ENCODE measurements at regions not wholly inside any gene's neighbourhood (a gene's known extent, or its start where the extent isn't known, plus 50 kb on each side); places are given as distances from the start of the nearest gene placed in this dataset.
"Not testable (repeated sequence)": the region's sequence is repeated elsewhere in the genome, so short reads cannot be mapped to it uniquely, and the experiment has no call there.

DNA sequence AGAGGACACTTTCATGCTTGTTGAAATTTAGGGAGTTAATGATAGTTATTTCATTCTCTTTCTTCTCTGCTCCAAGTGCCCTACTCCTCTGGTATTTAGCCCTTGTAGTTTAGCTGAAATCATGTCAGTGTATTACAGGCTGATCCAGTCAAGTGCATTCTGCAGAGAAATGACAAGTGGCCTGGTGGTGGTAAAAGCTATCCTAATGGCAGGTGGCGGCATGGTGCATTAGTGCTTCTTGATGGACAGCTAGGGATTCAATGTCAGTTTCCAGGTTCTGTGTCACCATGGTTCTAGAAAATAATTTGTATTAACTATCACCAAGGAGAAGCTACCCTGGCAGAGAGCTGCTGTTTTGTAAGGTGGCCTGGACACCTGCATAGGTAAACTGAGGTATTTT lies 90.0 kb upstream of the BNIP2 start:
- TF ChIP-seq, protein P1, sequence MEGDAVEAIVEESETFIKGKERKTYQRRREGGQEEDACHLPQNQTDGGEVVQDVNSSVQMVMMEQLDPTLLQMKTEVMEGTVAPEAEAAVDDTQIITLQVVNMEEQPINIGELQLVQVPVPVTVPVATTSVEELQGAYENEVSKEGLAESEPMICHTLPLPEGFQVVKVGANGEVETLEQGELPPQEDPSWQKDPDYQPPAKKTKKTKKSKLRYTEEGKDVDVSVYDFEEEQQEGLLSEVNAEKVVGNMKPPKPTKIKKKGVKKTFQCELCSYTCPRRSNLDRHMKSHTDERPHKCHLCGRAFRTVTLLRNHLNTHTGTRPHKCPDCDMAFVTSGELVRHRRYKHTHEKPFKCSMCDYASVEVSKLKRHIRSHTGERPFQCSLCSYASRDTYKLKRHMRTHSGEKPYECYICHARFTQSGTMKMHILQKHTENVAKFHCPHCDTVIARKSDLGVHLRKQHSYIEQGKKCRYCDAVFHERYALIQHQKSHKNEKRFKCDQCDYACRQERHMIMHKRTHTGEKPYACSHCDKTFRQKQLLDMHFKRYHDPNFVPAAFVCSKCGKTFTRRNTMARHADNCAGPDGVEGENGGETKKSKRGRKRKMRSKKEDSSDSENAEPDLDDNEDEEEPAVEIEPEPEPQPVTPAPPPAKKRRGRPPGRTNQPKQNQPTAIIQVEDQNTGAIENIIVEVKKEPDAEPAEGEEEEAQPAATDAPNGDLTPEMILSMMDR (IDR thresholded peaks at IDR 0.05; ENCODE audit: borderline replicate concordance): no peak
- no peaks in the 10 kb centered on the region for H3K4me1 ChIP-seq
- no peaks in the 10 kb centered on the region for H3K36me3 ChIP-seq
- no peak overlapping the region for H3K4me3 ChIP-seq
- peaks cover 12% of the 10 kb centered on the region for H3K27me3 ChIP-seq (ENCODE audit: low read depth)
- intact Hi-C loops (cut with micrococcal nuclease): no loop called here
- no peak for DNase-seq
- no peak overlapping the region for H3K27ac ChIP-seq (replicated peaks)
- no peaks in the 10 kb centered on the region for H3K9me3 ChIP-seq (replicated peaks)

DNA sequence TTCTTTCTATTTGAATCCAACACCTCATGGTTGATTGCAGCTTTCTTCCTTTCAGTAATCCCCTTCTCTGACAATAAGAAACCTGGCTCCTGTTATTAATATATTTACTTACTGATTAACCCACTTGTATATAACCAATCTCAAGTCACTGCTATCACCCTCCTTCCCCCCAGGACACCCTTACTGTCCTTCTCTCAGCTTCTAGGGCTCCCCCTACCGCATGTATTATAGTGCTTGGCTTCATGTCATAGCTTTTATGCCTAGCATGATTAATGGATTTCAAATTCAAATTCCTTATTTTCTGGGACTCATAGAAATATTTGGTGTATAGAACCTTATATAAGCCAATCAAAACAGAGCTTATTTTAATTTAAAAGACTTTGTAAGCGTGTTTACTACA lies 75.7 kb upstream of the BNIP2 start:
- no peak overlapping the region for H3K27ac ChIP-seq (replicated peaks)
- no peak for DNase-seq
- peaks cover 72% of the 10 kb centered on the region for H3K27me3 ChIP-seq (ENCODE audit: low read depth)
- intact Hi-C loops (cut with micrococcal nuclease): no loop called here
- no peak overlapping the region for H3K4me3 ChIP-seq
- no peaks in the 10 kb centered on the region for H3K4me1 ChIP-seq
- H3K36me3 ChIP-seq: no peaks in the 10 kb centered on the region
- TF ChIP-seq, protein P1 (IDR thresholded peaks at IDR 0.05; ENCODE audit: borderline replicate concordance): no peak
- H3K9me3 ChIP-seq (replicated peaks): no peaks in the 10 kb centered on the region

DNA sequence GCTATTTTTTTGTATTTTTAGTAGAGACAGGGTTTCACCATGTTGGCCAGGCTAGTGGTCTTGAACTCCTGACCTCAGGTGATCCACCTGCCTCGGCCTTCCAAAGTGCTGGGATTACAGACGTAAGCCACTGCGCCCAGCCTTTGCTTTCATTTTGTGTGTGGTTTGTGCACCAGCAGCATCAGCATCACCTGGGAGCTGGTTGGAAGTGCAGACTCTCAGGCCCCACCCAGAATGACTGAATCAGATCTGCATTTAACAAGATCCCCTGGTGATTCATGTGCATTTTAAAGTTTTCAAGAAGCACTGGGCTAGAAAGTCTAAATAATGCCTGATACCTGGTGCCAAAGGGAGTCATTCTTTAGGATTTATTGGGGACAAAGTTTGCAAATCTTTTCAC lies 73.4 kb upstream of the BNIP2 start:
- Histone ChIP-seq H3K4me1 (no peaks in the 10 kb centered on the region), H3K4me3 (no peak overlapping the region), H3K27me3 (ENCODE audit: low read depth) (peaks cover 81% of the 10 kb centered on the region), H3K36me3 (no peaks in the 10 kb centered on the region), H3K27ac (replicated peaks) (no peak overlapping the region), H3K9me3 (replicated peaks) (no peaks in the 10 kb centered on the region)
- intact Hi-C loops (cut with micrococcal nuclease): no loop called here
- DNase-seq: no peak
- TF ChIP-seq, protein P1 (IDR thresholded peaks at IDR 0.05; ENCODE audit: borderline replicate concordance): no peak

DNA sequence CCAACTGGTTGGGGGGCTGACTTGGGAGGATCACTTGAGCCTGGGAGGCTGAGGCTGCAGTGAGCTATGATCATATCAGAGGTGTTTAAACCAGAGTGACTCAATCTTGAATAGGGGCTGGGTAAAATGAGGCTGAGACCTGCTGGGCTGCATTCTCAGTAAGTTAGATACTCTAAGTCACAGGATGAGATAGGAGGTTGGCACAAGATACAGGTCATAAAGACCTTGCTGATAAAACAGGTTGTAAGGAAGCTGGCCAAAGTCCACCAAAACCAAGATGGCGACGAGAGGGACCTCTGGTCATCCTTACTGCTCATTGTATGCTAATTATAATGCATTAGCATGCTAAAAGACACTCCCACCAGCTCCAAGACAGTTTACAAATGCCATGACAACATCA lies 71.1 kb upstream of the BNIP2 start:
- H3K27me3 ChIP-seq (ENCODE audit: low read depth): peaks cover 76% of the 10 kb centered on the region
- DNase-seq; H3K4me3 ChIP-seq; H3K9me3 ChIP-seq (replicated peaks); intact Hi-C loops (cut with micrococcal nuclease); H3K36me3 ChIP-seq; H3K27ac ChIP-seq (replicated peaks); H3K4me1 ChIP-seq: not testable (repeated sequence)

DNA sequence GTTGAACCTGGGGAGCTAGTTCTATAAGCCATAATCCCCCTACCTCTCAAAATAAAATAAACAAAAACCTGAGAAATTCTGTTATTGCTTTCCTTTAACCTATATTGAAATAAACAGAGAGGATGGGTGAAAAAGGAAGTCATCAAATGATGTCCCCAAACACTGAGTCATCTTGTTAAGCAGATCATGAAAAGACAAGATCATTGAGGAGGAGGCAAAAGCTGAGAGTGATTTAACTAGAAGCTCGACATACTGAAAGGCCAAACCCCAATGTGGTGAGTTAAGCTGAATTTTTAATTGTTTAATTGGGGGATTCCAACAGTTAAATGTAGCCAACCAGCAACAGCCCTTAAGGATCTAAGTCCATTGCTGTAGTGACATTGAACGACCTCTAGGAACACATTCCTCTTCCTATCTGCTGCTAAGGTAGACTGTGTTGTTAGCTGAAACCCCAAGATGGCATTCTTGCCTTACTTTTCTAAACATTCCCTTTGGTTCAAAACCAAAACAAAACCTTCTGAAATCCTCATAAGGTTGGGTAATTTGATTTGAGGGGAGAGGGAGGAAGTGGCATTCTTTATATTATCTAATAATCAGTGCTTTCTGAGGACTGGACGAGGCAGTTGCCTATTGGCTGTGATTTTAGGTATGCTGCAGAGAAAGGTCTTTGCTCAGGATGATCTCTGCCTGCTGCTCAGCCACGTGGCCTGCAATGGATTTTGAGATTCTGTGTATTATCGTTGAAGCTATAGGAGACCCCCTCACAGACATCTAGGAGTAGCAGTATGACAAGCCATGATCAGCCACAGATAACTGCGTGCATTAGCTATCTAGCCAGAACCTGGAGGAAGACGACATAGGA lies 62.7 kb upstream of the BNIP2 start:
- TF ChIP-seq, protein P1 (IDR thresholded peaks at IDR 0.05; ENCODE audit: borderline replicate concordance): peak; percentile 35
- H3K27me3 ChIP-seq (ENCODE audit: low read depth): peaks cover 84% of the 10 kb centered on the region
- intact Hi-C loops (cut with micrococcal nuclease): no loop called here
- no peaks in the 10 kb centered on the region for H3K36me3 ChIP-seq
- H3K27ac ChIP-seq (replicated peaks): no peak overlapping the region
- no peaks in the 10 kb centered on the region for H3K4me1 ChIP-seq
- H3K4me3 ChIP-seq: no peak overlapping the region
- H3K9me3 ChIP-seq (replicated peaks): no peaks in the 10 kb centered on the region
- no peak for DNase-seq

DNA sequence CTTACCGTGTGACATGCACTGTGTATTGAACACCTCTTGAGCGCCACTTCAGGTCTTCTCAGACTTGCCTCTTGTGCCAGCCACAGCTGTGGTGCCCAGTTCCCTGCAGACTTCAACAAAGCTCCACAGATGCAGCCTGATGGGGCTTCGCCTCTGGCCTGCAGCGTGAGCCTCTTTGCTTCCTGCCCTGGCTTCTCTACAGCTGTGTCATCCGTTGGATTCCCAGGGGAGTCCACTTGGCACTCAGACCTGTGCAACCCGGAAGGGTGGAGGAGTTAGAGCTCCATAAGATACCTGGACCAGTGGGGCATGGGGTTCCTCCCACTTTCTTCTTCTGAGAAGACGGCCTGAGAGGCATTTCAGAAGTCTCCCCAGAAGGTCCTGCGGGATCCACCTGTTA lies 57.7 kb upstream of the BNIP2 start:
- Histone ChIP-seq H3K36me3 (no peaks in the 10 kb centered on the region), H3K27me3 (ENCODE audit: low read depth) (peaks cover 87% of the 10 kb centered on the region), H3K27ac (replicated peaks) (no peak overlapping the region), H3K4me1 (no peaks in the 10 kb centered on the region), H3K4me3 (no peak overlapping the region), H3K9me3 (replicated peaks) (peaks cover 5% of the 10 kb centered on the region)
- intact Hi-C loops (cut with micrococcal nuclease): no loop called here
- TF ChIP-seq, protein P1 (IDR thresholded peaks at IDR 0.05; ENCODE audit: borderline replicate concordance): no peak
- no peak for DNase-seq

Measured in left ventricle myocardium inferior (tissue), 1 donor.